A549 (cell line): ENCODE measurements at regions not wholly inside any gene's neighbourhood (a gene's known extent, or its start where the extent isn't known, plus 50 kb on each side); places are given as distances from the start of the nearest gene placed in this dataset.

ENCODE experiments used
- BHLHE40 ChIP-seq: IDR thresholded peaks from 2 replicates; pipeline ENCODE4 v1.6.1; 2012; ENCODE audit warnings: low read depth, low read length, inconsistent platforms
- CBX8 ChIP-seq: fragments of 200-600 bp; sonication (generic); IDR thresholded peaks from 2 replicates; pipeline ENCODE4 v1.6.1; 2016
- CEBPB ChIP-seq, 2 experiments: fragments of >200 bp in 1 of 2; sonication (Bioruptor Twin) in 1 of 2; formaldehyde crosslinking in 1 of 2; IDR thresholded peaks; 2 replicates each; pipeline ENCODE4 v1.6.1; 2012 to 2016
- CTCF ChIP-seq: fragments of >200 bp; sonication (Bioruptor Twin); formaldehyde crosslinking; IDR thresholded peaks from 3 replicates; pipeline ENCODE4 v1.5.1; 2016
- KDM5A ChIP-seq: fragments of 200-600 bp; sonication (generic); IDR thresholded peaks from 2 replicates; pipeline ENCODE4 v1.6.1; 2016; ENCODE audit warnings: antibody characterized with exemption, mild to moderate bottlenecking
- MAFK ChIP-seq: fragments of 450-650 bp; IDR thresholded peaks from 2 replicates; pipeline ENCODE4 v1.6.1; 2014; ENCODE audit not compliant: partially characterized antibody
- MYC ChIP-seq: IDR thresholded peaks from 2 replicates; pipeline ENCODE4 v1.6.1; 2012; ENCODE audit warnings: mild to moderate bottlenecking, inconsistent platforms, low read length, improper control_type of control experiment, borderline replicate concordance
- NFE2L2 ChIP-seq: fragments of 150-350 bp; conservative IDR thresholded peaks from 2 replicates; pipeline ENCODE4 v1.6.1; 2014; ENCODE audit warnings: low read length
- RCOR1 ChIP-seq: fragments of 150-350 bp; IDR thresholded peaks from 2 replicates; pipeline ENCODE4 v1.6.1; 2014; ENCODE audit warnings: antibody characterized with exemption, low read length, low read depth

GRCh38 chr6:170024940-170025339, 265.9 kb downstream of the DLL1 start:
- TF ChIP-seq RCOR1, result no peak
- TF ChIP-seq NFE2L2, result no peak
- TF ChIP-seq MAFK, result no peak
- no peak for TF ChIP-seq CTCF
- TF ChIP-seq BHLHE40, result no peak
- TF ChIP-seq KDM5A, result no peak
- TF ChIP-seq CEBPB (IDR thresholded peaks at IDR 0.05), result no peak
- TF ChIP-seq CBX8, result no peak
- no peak for TF ChIP-seq MYC
